ENCODE measurements at regions not wholly inside any gene's neighbourhood (a gene's known extent, or its start where the extent isn't known, plus 50 kb on each side); places are given as distances from the start of the nearest gene placed in this dataset.

- no peak for TF ChIP-seq CTCF (IDR thresholded peaks at IDR 0.05)
- no peak for TF ChIP-seq POLR2A (IDR thresholded peaks at IDR 0.05)
Observed at GRCh38 chr2:23256643-23257042, 128.3 kb upstream of the KLHL29 start.

Data from testis (tissue), 2 donors.